SU-DHL-6 (cell line): ENCODE measurements at regions not wholly inside any gene's neighbourhood (a gene's known extent, or its start where the extent isn't known, plus 50 kb on each side); places are given as distances from the start of the nearest gene placed in this dataset.

Experiments
- CTCF ChIP-seq: fragments of 200-600 bp; sonication (generic); IDR thresholded peaks from one replicate; pipeline ENCODE4 v1.5.1; 2017; ENCODE audit warnings: antibody characterized with exemption, mild to moderate bottlenecking, low read length, moderate library complexity; ENCODE audit not compliant: insufficient read depth, poor library complexity, severe bottlenecking
- EZH2phosphoT487 ChIP-seq: fragments of 200-600 bp; sonication (generic), shearing (Covaris generic); conservative IDR thresholded peaks from 2 replicates; pipeline ENCODE4 v1.6.1; 2018; ENCODE audit warnings: mild to moderate bottlenecking, antibody characterized with exemption, low read length, moderate library complexity, mixed read lengths

- TF ChIP-seq CTCF, result no peak
- TF ChIP-seq EZH2phosphoT487, result no peak
Measured at GRCh38 chr13:57865600-57866294, 234.2 kb downstream of the PCDH17 start.
